DND-41 (cell line): ENCODE measurements at regions not wholly inside any gene's neighbourhood (a gene's known extent, or its start where the extent isn't known, plus 50 kb on each side); places are given as distances from the start of the nearest gene placed in this dataset.

Experiments used
- ATAC-seq: fragments of 200-7000 bp; cut with Tn5 transposase; 3 replicates; pipeline ENCODE4 v1.9.1; 2021; ENCODE audit warnings: low read depth; ENCODE audit not compliant: insufficient read depth
- DNase-seq: peaks from one replicate; pipeline ENCODE4 v3.0.0-alpha.2; 2020
- H2AFZ ChIP-seq: 2 replicates; pipeline ENCODE4 v1.6.0; 2012; ENCODE audit warnings: low read depth, low read length
- H3K27ac ChIP-seq: 2 replicates; pipeline ENCODE4 v1.5.1; 2012; ENCODE audit warnings: low read length, inconsistent platforms
- H3K27me3 ChIP-seq: fragments of 200-600 bp; sonication (generic); 2 replicates; pipeline ENCODE4 v1.6.0; 2012; ENCODE audit warnings: low read length, mild to moderate bottlenecking, inconsistent platforms; ENCODE audit not compliant: insufficient read depth, poor library complexity
- H3K36me3 ChIP-seq: 2 replicates; pipeline ENCODE4 v1.5.1; 2012; ENCODE audit warnings: low read length, inconsistent platforms; ENCODE audit not compliant: insufficient read depth
- H3K4me1 ChIP-seq: 2 replicates; pipeline ENCODE4 v1.5.1; 2012; ENCODE audit warnings: mild to moderate bottlenecking, low read length; ENCODE audit not compliant: insufficient read depth
- H3K4me2 ChIP-seq: 2 replicates; pipeline ENCODE4 v1.6.0; 2012; ENCODE audit warnings: mild to moderate bottlenecking, moderate library complexity, low read length, inconsistent platforms; ENCODE audit not compliant: insufficient read depth
- H3K4me3 ChIP-seq, 2 experiments: fragments of 200-600 bp in 1 of 2; shearing (Covaris generic) in 1 of 2; 2 replicates each; pipeline ENCODE4 v1.5.1; 2012 to 2016; ENCODE audit warnings: inconsistent platforms in 2 of 2, low read length in 2 of 2, mild to moderate bottlenecking in 2 of 2, low read depth in 1 of 2, moderate library complexity in 1 of 2
- H3K79me2 ChIP-seq: 2 replicates; pipeline ENCODE4 v1.6.0; 2012; ENCODE audit warnings: low read length, inconsistent platforms; ENCODE audit not compliant: insufficient read depth
- H3K9ac ChIP-seq: 2 replicates; pipeline ENCODE4 v1.6.0; 2012; ENCODE audit warnings: low read depth, mild to moderate bottlenecking, inconsistent platforms, low read length, moderate library complexity
- H3K9me3 ChIP-seq: 2 replicates; pipeline ENCODE4 v1.5.1; 2012; ENCODE audit warnings: low read length, moderate library complexity, mild to moderate bottlenecking, inconsistent platforms; ENCODE audit not compliant: insufficient read depth, severe bottlenecking
- H4K20me1 ChIP-seq: 2 replicates; pipeline ENCODE4 v1.6.0; 2012; ENCODE audit warnings: low read length; ENCODE audit not compliant: insufficient read depth
- CTCF ChIP-seq: IDR thresholded peaks from 2 replicates; pipeline ENCODE4 v1.5.1; 2012; ENCODE audit warnings: borderline replicate concordance, low read length, moderate library complexity, mild to moderate bottlenecking; ENCODE audit not compliant: poor library complexity, severe bottlenecking; ENCODE audit errors: extremely low read depth
- EZH2 ChIP-seq: IDR thresholded peaks from 3 replicates; pipeline ENCODE4 v1.6.1; 2012; ENCODE audit warnings: borderline replicate concordance, low read depth, mild to moderate bottlenecking, moderate library complexity, low read length, inconsistent platforms; ENCODE audit not compliant: severe bottlenecking

DNA sequence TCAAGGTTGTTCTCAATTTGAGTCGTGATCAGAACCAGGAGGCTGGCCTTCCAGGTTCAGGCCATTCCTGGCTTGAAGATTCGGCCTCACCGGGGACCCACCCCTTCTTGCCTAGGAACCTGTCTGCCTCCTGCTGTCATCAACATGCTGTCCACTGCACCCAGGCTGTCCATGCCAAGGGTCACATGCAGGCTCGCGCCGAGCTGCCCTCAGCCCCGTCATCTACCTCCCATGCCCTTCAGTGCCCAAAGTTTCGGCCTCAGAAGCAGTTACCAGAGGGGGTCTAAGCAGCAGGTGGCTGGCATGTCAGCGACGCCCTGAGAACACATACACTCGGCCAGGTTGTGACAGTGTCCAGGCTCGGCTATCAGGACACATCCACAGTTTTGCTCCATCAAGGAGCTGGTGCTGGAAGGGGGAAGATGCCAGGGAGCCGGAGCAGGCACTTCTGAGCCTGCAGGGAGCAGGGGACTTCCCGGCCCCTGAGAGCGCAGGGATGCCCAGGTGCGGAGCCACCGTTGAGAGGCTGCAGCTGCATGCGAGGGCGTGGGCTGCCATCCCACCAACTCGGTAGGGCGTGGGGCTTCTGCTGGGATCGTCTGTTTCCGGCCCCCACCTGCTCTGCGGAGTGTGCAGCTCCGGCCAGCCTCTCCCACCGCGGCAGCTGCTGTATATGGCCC, 590.9 kb upstream of the SLITRK5 start:
- Histone ChIP-seq H3K4me3 (no peak overlapping the region), H3K4me1 (no peaks in the 10 kb centered on the region), H3K9ac (no peak overlapping the region), H3K27ac (no peak overlapping the region), H3K36me3 (no peaks in the 10 kb centered on the region), H3K4me2 (no peak overlapping the region), H3K79me2 (no peaks in the 10 kb centered on the region), H2AFZ (no peak overlapping the region), H3K27me3 (no peaks in the 10 kb centered on the region), H3K9me3 (peaks cover 15% of the 10 kb centered on the region), H4K20me1 (no peaks in the 10 kb centered on the region)
- ATAC-seq (no peak), DNase-seq (no peak)
- TF ChIP-seq EZH2 = no peak
- TF ChIP-seq CTCF = no peak

GRCh38 chr13:87084192-87084591, 587.0 kb upstream of the SLITRK5 start:
- ATAC-seq = no peak

DNA sequence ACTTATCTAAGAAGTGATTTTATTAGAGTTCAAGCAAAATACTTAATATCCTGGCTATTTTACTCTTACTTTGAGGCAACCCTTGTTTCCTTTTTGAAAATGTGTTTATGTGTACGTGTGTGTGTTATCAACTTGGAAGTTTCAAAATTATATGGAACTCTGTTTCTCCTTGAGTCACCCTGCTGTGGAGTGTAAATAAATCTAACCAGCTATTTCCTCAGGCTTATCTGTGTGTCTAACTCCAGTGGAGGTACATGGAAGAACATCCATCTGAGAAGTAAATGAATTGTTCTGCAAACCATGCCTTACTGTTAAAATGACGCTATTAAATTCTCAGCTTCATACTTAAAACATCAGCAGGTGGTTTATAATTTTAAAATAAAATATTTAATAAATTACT, 583.4 kb upstream of the SLITRK5 start:
- DNase-seq (no peak), ATAC-seq (no peak)
- no peak overlapping the region for H3K4me3 ChIP-seq
- no peaks in the 10 kb centered on the region for H3K9me3 ChIP-seq
- no peaks in the 10 kb centered on the region for H3K4me1 ChIP-seq
- H3K27me3 ChIP-seq = no peaks in the 10 kb centered on the region
- H3K36me3 ChIP-seq = no peaks in the 10 kb centered on the region
- H3K4me2 ChIP-seq = no peak overlapping the region
- H3K27ac ChIP-seq = no peak overlapping the region
- H2AFZ ChIP-seq = no peak overlapping the region
- H4K20me1 ChIP-seq = no peaks in the 10 kb centered on the region
- TF ChIP-seq EZH2 (no peak), CTCF (no peak)
- H3K9ac ChIP-seq = no peak overlapping the region
- H3K79me2 ChIP-seq = no peaks in the 10 kb centered on the region

More at GRCh38 chr13:87084192-87084591, 587.0 kb upstream of the SLITRK5 start:
- no peak for DNase-seq
- no peak for TF ChIP-seq EZH2
- no peak for TF ChIP-seq CTCF
- H3K4me3 ChIP-seq = no peak overlapping the region
- no peak overlapping the region for H2AFZ ChIP-seq
- peaks cover 11% of the 10 kb centered on the region for H3K9me3 ChIP-seq
- H4K20me1 ChIP-seq = no peaks in the 10 kb centered on the region
- no peaks in the 10 kb centered on the region for H3K27me3 ChIP-seq
- H3K36me3 ChIP-seq = no peaks in the 10 kb centered on the region
- H3K4me2 ChIP-seq = no peak overlapping the region
- H3K79me2 ChIP-seq = no peaks in the 10 kb centered on the region
- H3K9ac ChIP-seq = no peak overlapping the region
- no peak overlapping the region for H3K27ac ChIP-seq
- no peaks in the 10 kb centered on the region for H3K4me1 ChIP-seq
